GM12864 (cell line): ENCODE measurements at regions not wholly inside any gene's neighbourhood (a gene's known extent, or its start where the extent isn't known, plus 50 kb on each side); places are given as distances from the start of the nearest gene placed in this dataset.

Experiments
- DNase-seq: peaks from one replicate; pipeline ENCODE4 v3.0.0-alpha.2; 2011; ENCODE audit warnings: low read depth
- H3K4me3 ChIP-seq: 2 replicates; pipeline ENCODE4 v1.5.1; 2011; ENCODE audit warnings: mild to moderate bottlenecking, low read depth, low read length, control low read depth
- CTCF ChIP-seq: IDR thresholded peaks from 2 replicates; pipeline ENCODE4 v1.5.1; 2011; ENCODE audit warnings: low read depth, mild to moderate bottlenecking, moderate library complexity, low read length, control low read depth, inconsistent platforms; ENCODE audit errors: missing control alignments

- H3K4me3 ChIP-seq: no peak overlapping the region
- DNase-seq: no peak
- no peak for TF ChIP-seq CTCF
These were observed 71.2 kb upstream of the ECE1 start for GRCh38 chr1:21361506-21361905.

GRCh38 chr1:21357161-21357560 lies 66.9 kb upstream of the ECE1 start:
- no peak for DNase-seq
- TF ChIP-seq CTCF: no peak
- H3K4me3 ChIP-seq: no peak overlapping the region

GRCh38 chr1:21355956-21356355 lies 65.7 kb upstream of the ECE1 start:
- no peak overlapping the region for H3K4me3 ChIP-seq
- no peak for TF ChIP-seq CTCF
- DNase-seq: no peak

GRCh38 chr1:21352586-21352985 lies 62.3 kb upstream of the ECE1 start:
- no peak overlapping the region for H3K4me3 ChIP-seq
- no peak for TF ChIP-seq CTCF

GRCh38 chr1:21351901-21352300 lies 61.6 kb upstream of the ECE1 start:
- DNase-seq: no peak
- H3K4me3 ChIP-seq: no peak overlapping the region
- no peak for TF ChIP-seq CTCF

More at GRCh38 chr1:21352586-21352985, 62.3 kb upstream of the ECE1 start:
- no peak for DNase-seq

GRCh38 chr1:21350202-21350885 lies 60.1 kb upstream of the ECE1 start:
- no peak overlapping the region for H3K4me3 ChIP-seq
- no peak for DNase-seq
- no peak for TF ChIP-seq CTCF

- TF ChIP-seq CTCF: no peak
- DNase-seq: no peak
- H3K4me3 ChIP-seq: no peak overlapping the region
These were observed 59.4 kb upstream of the ECE1 start for GRCh38 chr1:21349693-21350092.
